HepG2 (cell line): ENCODE measurements at regions not wholly inside any gene's neighbourhood (a gene's known extent, or its start where the extent isn't known, plus 50 kb on each side); places are given as distances from the start of the nearest gene placed in this dataset.

Source experiments
- ATAC-seq: fragments of 200-7000 bp; cut with Tn5 transposase; 3 replicates; pipeline ENCODE4 v1.9.1; 2020; ENCODE audit warnings: mild to moderate bottlenecking, moderate library complexity
- BruUV-seq: library from RNA; stranded (reverse); fragments of 400-500 nt; replicated peaks from 2 replicates; lab custom pipeline; 2021; lab: Mats Ljungman, UMichigan
- CTCF ChIA-PET: fragments of 300-600 bp; formaldehyde crosslinking; extraction: SDS; loops from one replicate; lab custom pipeline; 2021; ENCODE audit warnings: low total read pairs, inconsistent platforms, low intra/inter-chr PET ratio; lab: Yijun Ruan, JAX
- POLR2A ChIA-PET: fragments of 350-600 bp; sonication (Branson Sonifier 250); formaldehyde crosslinking; loops from one replicate; lab custom pipeline; 2020; ENCODE audit warnings: antibody characterized with exemption, inconsistent platforms; lab: Yijun Ruan, JAX
- DNase-seq: peaks from one replicate; pipeline ENCODE4 v3.0.0-alpha.2; 2015; ENCODE audit warnings: low spot score
- FAIRE-seq: peaks from 3 replicates; lab custom pipeline; 2011; peaks lifted over from hg19 to GRCh38; lab: Jason Lieb, UNC
- H2AFZ ChIP-seq: one replicate; pipeline ENCODE4 v1.6.1; 2011; ENCODE audit warnings: low read length, inconsistent platforms
- H3K27ac ChIP-seq: fragments of 300-600 bp; 3 replicates; pipeline ENCODE4 v1.8.0; 2011; ENCODE audit warnings: mixed run types, mild to moderate bottlenecking, mixed read lengths, low read length, inconsistent platforms; ENCODE audit not compliant: insufficient read depth; ENCODE audit errors: extremely low read length
- H3K27me3 ChIP-seq, 2 experiments: fragments of 200-600 bp in 1 of 2; 2 replicates in 1 of 2; 3 replicates in 1 of 2; pipeline versions ENCODE4 v1.6.0 to v1.8.0; 2011; ENCODE audit warnings: low read length in 2 of 2, mild to moderate bottlenecking in 2 of 2, moderate library complexity in 2 of 2, inconsistent platforms in 1 of 2; ENCODE audit not compliant: insufficient read depth in 2 of 2, control insufficient read depth in 1 of 2
- H3K36me3 ChIP-seq, 2 experiments: fragments of 200-600 bp in 1 of 2; replicated peaks in 1 of 2; 2 replicates in 1 of 2; 3 replicates in 1 of 2; pipeline versions ENCODE4 v1.5.1 to v1.8.0; 2011; ENCODE audit warnings: low read length in 2 of 2, inconsistent platforms in 1 of 2; ENCODE audit not compliant: insufficient read depth in 2 of 2, control insufficient read depth in 1 of 2
- H3K4me1 ChIP-seq: 2 replicates; pipeline ENCODE4 v1.5.1; 2012; ENCODE audit warnings: low read length, inconsistent platforms; ENCODE audit not compliant: insufficient read depth
- H3K4me2 ChIP-seq: 2 replicates; pipeline ENCODE4 v1.6.0; 2011; ENCODE audit warnings: low read depth, low read length, inconsistent platforms
- H3K4me3 ChIP-seq, 3 experiments: fragments of 200-600 bp in 1 of 3; sonication (generic), shearing (Covaris generic) in 1 of 3; replicated peaks in 1 of 3; 2 replicates each; pipeline ENCODE4 v1.5.1; 2011 to 2016; ENCODE audit warnings: low read length in 3 of 3, inconsistent platforms in 2 of 3, low read depth in 2 of 3, mild to moderate bottlenecking in 2 of 3, control low read depth in 1 of 3, mixed read lengths in 1 of 3; ENCODE audit not compliant: insufficient read depth in 1 of 3
- H3K79me2 ChIP-seq: one replicate; pipeline ENCODE4 v1.6.1; 2011; ENCODE audit warnings: low read length, inconsistent platforms; ENCODE audit not compliant: insufficient read depth
- H3K9ac ChIP-seq: 2 replicates; pipeline ENCODE4 v1.6.0; 2011; ENCODE audit warnings: mild to moderate bottlenecking, low read depth, low read length, inconsistent platforms; ENCODE audit not compliant: insufficient read depth
- H3K9me3 ChIP-seq: 2 replicates; pipeline ENCODE4 v1.5.1; 2012; ENCODE audit warnings: mild to moderate bottlenecking, low read length
- H4K20me1 ChIP-seq: 2 replicates; pipeline ENCODE4 v1.6.0; 2011; ENCODE audit warnings: inconsistent platforms, mild to moderate bottlenecking, low read length, moderate library complexity; ENCODE audit not compliant: insufficient read depth
- DPF2 ChIP-seq: sonication (generic); formaldehyde crosslinking; IDR thresholded peaks from 2 replicates; pipeline ENCODE4 v1.4.0; 2020; ENCODE audit warnings: mild to moderate bottlenecking, low read depth, missing genetic modification reagents, borderline replicate concordance
- PRMT3 ChIP-seq: sonication (generic); formaldehyde crosslinking; IDR thresholded peaks from 2 replicates; pipeline ENCODE4 v1.8.1; 2022; ENCODE audit warnings: low read depth, mild to moderate bottlenecking, moderate library complexity, missing genetic modification reagents, borderline replicate concordance
- RXRB ChIP-seq: IDR thresholded peaks from 2 replicates; pipeline ENCODE4 v1.6.1; 2016; ENCODE audit warnings: borderline replicate concordance, missing genetic modification reagents, missing compliant biosample characterization
- TFAP4 ChIP-seq: sonication (generic); IDR thresholded peaks from 2 replicates; pipeline ENCODE4 v1.6.1; 2016; ENCODE audit warnings: low read depth, borderline replicate concordance
- TP53 ChIP-seq: sonication (generic); formaldehyde crosslinking; conservative IDR thresholded peaks from 2 replicates; pipeline ENCODE4 v1.4.0; 2020; ENCODE audit warnings: missing genetic modification reagents
- USF2 ChIP-seq, 2 experiments: sonication (generic) in 1 of 2; formaldehyde crosslinking in 1 of 2; IDR thresholded peaks; 2 replicates each; pipeline versions ENCODE4 v1.5.1 to v1.6.1; 2011 to 2020; ENCODE audit warnings: borderline replicate concordance in 1 of 2, low read depth in 1 of 2, low read length in 1 of 2, mild to moderate bottlenecking in 1 of 2, missing genetic modification reagents in 1 of 2, moderate library complexity in 1 of 2
- ZNF30 ChIP-seq: sonication (generic); formaldehyde crosslinking; IDR thresholded peaks from 2 replicates; pipeline ENCODE4 v1.5.0; 2020; ENCODE audit warnings: mild to moderate bottlenecking, missing genetic modification reagents
- ZNF496 ChIP-seq: sonication (generic); formaldehyde crosslinking; IDR thresholded peaks from 2 replicates; pipeline ENCODE4 v1.8.1; 2023; ENCODE audit warnings: mild to moderate bottlenecking, moderate library complexity, missing genetic modification reagents; ENCODE audit not compliant: insufficient replicate concordance
- ZNF7 ChIP-seq: IDR thresholded peaks from 2 replicates; pipeline ENCODE4 v1.6.1; 2016; ENCODE audit warnings: missing biosample characterization, missing genetic modification reagents
- ZNF740 ChIP-seq: sonication (generic); formaldehyde crosslinking; IDR thresholded peaks from 2 replicates; pipeline ENCODE4 v1.4.0; 2020; ENCODE audit warnings: missing genetic modification reagents
- WGBS: methylation state at CpG from one replicate; pipeline ENCODE4 v1.1.6; 2017; ENCODE audit warnings: low lambda C conversion rate; 5-methylcytosine and 5-hydroxymethylcytosine counted together
- in situ Hi-C: cut with HindIII; loops from 2 replicates; pipeline ENCODE4 v1.10.0; 2017; ENCODE audit warnings: low pct_unique_long_range_greater_than_20kb; ENCODE audit not compliant: extremely low pct_ligation_motif_present
- intact Hi-C: fragments of 100-400 bp; cut with micrococcal nuclease; formaldehyde crosslinking; loops from one replicate; pipeline ENCODE4 v1.10.0; 2022; ENCODE audit not compliant: unreplicated experiment

- TF ChIP-seq ZNF30 (CRISPR knock-in tag) = no peak
These were observed 377.7 kb upstream of the KLF6 start (continued) for GRCh38 chr10:4162571-4163286.

- 58% methylated on average over 6 of the region's 6 CpGs for WGBS
- CTCF ChIA-PET = no interaction called here
- no peak overlapping the region for H3K27ac ChIP-seq
- H3K9me3 ChIP-seq = no peaks in the 10 kb centered on the region
- no peak overlapping the region for H3K4me3 ChIP-seq
- DNase-seq = no peak
- peaks cover 0 to 3% of the 10 kb centered on the region in 2 experiments; a peak in 3 of 5 replicates for H3K27me3 ChIP-seq
- H3K4me2 ChIP-seq = no peak overlapping the region
- H3K79me2 ChIP-seq = no peaks in the 10 kb centered on the region
- no peak overlapping the region for H3K9ac ChIP-seq
- in situ Hi-C loops = no loop called here
- H3K36me3 ChIP-seq = no peaks in the 10 kb centered on the region
- TF ChIP-seq USF2 (IDR thresholded peaks at IDR 0.05; ENCODE audit: low read depth, low read length) = no peak
- TF ChIP-seq USF2 (CRISPR knock-in tag; IDR thresholded peaks at IDR 0.05; ENCODE audit: borderline replicate concordance) = no peak
- no peak for TF ChIP-seq RXRB (CRISPR knock-in tag)
- TF ChIP-seq DPF2 (CRISPR knock-in tag) = no peak
- TF ChIP-seq TFAP4 = no peak
- no peak for TF ChIP-seq ZNF7 (CRISPR knock-in tag)
- no peak for TF ChIP-seq ZNF740 (CRISPR knock-in tag)
- TF ChIP-seq ZNF496 (CRISPR knock-in tag) = no peak
- no peak for TF ChIP-seq TP53 (CRISPR knock-in tag)
- TF ChIP-seq PRMT3 (CRISPR knock-in tag) = no peak
- TF ChIP-seq, all 625 proteins: peak for 0
- BruUV-seq = no TSS peak
- no peak for ATAC-seq
- intact Hi-C loops = no loop called here
- no peaks in the 10 kb centered on the region for H4K20me1 ChIP-seq
- POLR2A ChIA-PET = no interaction called here
- H3K4me1 ChIP-seq = no peaks in the 10 kb centered on the region
- FAIRE-seq = no peak
- no peak overlapping the region for H2AFZ ChIP-seq
These were observed 374.2 kb upstream of the KLF6 start for GRCh38 chr10:4159173-4159572.
